A673 (cell line): ENCODE measurements at regions not wholly inside any gene's neighbourhood (a gene's known extent, or its start where the extent isn't known, plus 50 kb on each side); places are given as distances from the start of the nearest gene placed in this dataset.

Source experiments
- BruUV-seq: library from RNA; stranded (reverse); fragments of 400-500 nt; replicated peaks from 2 replicates; lab custom pipeline; 2021; lab: Mats Ljungman, UMichigan
- CTCF ChIA-PET: fragments of 300-600 bp; sonication (Branson Sonifier 250); formaldehyde crosslinking; loops from one replicate; lab custom pipeline; 2022; ENCODE audit warnings: antibody characterized with exemption; lab: Charles Lee
- POLR2A ChIA-PET: fragments of 300-600 bp; sonication (Branson Sonifier 250); formaldehyde crosslinking; loops from one replicate; lab custom pipeline; 2022; ENCODE audit warnings: antibody characterized with exemption; ENCODE audit not compliant: low non-redundant PET; lab: Charles Lee
- DNase-seq: peaks from one replicate; pipeline ENCODE4 v3.0.0-alpha.2; 2015; ENCODE audit warnings: low spot score
- H3K27ac ChIP-seq: fragments of 200-600 bp; sonication (generic); 2 replicates; pipeline ENCODE4 v1.5.1; 2016; ENCODE audit warnings: mixed run types, low read depth, mild to moderate bottlenecking, mixed read lengths, antibody characterized with exemption, low read length; ENCODE audit not compliant: poor library complexity, severe bottlenecking
- H3K27me3 ChIP-seq: fragments of 200-600 bp; sonication (generic); replicated peaks from 2 replicates; pipeline ENCODE4 v1.6.1; 2017; ENCODE audit warnings: mixed run types, low read depth, mild to moderate bottlenecking, mixed read lengths, antibody characterized with exemption, low read length; ENCODE audit not compliant: insufficient read depth, poor library complexity
- H3K36me3 ChIP-seq: fragments of 200-600 bp; sonication (generic); 2 replicates; pipeline ENCODE4 v1.6.1; 2016; ENCODE audit warnings: mixed run types, mild to moderate bottlenecking, mixed read lengths, antibody characterized with exemption, low read length; ENCODE audit not compliant: insufficient read depth, poor library complexity, severe bottlenecking
- H3K4me1 ChIP-seq: fragments of 200-600 bp; sonication (generic); 2 replicates; pipeline ENCODE4 v1.6.1; 2017; ENCODE audit warnings: mixed run types, mild to moderate bottlenecking, mixed read lengths, antibody characterized with exemption, low read length; ENCODE audit not compliant: insufficient read depth, poor library complexity, severe bottlenecking
- H3K4me3 ChIP-seq: fragments of 200-600 bp; sonication (generic); 2 replicates; pipeline ENCODE4 v1.5.1; 2016; ENCODE audit warnings: low read depth, mixed run types, mild to moderate bottlenecking, mixed read lengths, low read length; ENCODE audit not compliant: poor library complexity, severe bottlenecking
- H3K9me3 ChIP-seq: fragments of 200-600 bp; sonication (generic); 2 replicates; pipeline ENCODE4 v1.6.1; 2016; ENCODE audit warnings: mixed run types, low read depth, mild to moderate bottlenecking, mixed read lengths, antibody characterized with exemption, low read length; ENCODE audit not compliant: poor library complexity, severe bottlenecking
- EZH2 ChIP-seq: fragments of 200-600 bp; sonication (generic); IDR thresholded peaks from 2 replicates; pipeline ENCODE4 v1.6.1; 2017; ENCODE audit warnings: borderline replicate concordance, low read depth, mild to moderate bottlenecking, mixed read lengths, antibody characterized with exemption, low read length; ENCODE audit not compliant: poor library complexity, severe bottlenecking
- intact Hi-C: fragments of 100-400 bp; cut with micrococcal nuclease; formaldehyde crosslinking; loops from one replicate; pipeline ENCODE4 v1.10.0; 2022; ENCODE audit not compliant: unreplicated experiment
- TF ChIP-seq, protein P1 (sequence below): fragments of 300-800, 200-600 bp; sonication (generic); conservative IDR thresholded peaks from 2 replicates; pipeline ENCODE4 v1.5.1; 2017; ENCODE audit warnings: low read depth, mild to moderate bottlenecking, antibody characterized with exemption, low read length, moderate library complexity, mixed read lengths

DNA sequence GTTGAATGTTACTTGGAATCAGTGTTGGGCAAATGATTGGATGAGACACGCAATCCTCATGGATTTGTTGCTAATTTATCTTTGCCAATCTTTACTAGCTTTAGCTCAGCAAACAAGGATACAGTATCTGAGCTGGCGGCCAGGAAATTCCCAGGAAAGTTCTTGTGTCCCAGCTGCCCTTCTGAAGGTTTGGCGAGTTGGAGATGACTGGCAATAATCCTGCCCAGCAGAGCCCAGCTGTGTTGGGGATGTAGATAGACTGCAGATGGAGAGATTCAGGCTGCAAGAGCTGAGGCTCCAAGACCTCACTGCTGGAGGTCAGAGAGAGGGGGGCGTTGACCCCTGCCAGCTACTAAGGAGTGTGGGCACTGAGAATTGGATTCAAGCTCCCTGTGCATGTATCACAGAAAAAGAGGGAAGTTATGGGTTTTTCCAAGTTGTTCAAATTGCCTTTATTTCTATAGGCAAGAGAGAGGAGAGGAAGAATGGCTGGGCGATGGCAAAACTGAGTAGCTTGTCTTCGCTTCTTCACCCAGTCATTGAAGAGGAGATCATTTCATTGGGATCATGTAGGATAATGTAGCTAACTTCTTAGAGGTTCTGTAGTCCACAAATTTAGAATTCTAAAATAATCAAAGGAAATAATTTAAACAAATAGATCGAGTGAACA is 506.8 kb upstream of the LRATD1 start:
- BruUV-seq: no TSS peak
- Histone ChIP-seq H3K4me1 (no peaks in the 10 kb centered on the region), H3K36me3 (no peaks in the 10 kb centered on the region), H3K27me3 (peaks cover 5% of the 10 kb centered on the region), H3K27ac (no peak overlapping the region), H3K4me3 (no peak overlapping the region), H3K9me3 (no peaks in the 10 kb centered on the region)
- TF ChIP-seq, protein P1, sequence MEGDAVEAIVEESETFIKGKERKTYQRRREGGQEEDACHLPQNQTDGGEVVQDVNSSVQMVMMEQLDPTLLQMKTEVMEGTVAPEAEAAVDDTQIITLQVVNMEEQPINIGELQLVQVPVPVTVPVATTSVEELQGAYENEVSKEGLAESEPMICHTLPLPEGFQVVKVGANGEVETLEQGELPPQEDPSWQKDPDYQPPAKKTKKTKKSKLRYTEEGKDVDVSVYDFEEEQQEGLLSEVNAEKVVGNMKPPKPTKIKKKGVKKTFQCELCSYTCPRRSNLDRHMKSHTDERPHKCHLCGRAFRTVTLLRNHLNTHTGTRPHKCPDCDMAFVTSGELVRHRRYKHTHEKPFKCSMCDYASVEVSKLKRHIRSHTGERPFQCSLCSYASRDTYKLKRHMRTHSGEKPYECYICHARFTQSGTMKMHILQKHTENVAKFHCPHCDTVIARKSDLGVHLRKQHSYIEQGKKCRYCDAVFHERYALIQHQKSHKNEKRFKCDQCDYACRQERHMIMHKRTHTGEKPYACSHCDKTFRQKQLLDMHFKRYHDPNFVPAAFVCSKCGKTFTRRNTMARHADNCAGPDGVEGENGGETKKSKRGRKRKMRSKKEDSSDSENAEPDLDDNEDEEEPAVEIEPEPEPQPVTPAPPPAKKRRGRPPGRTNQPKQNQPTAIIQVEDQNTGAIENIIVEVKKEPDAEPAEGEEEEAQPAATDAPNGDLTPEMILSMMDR: no peak
- no peak for TF ChIP-seq EZH2
- ChIA-PET CTCF (no interaction called here), POLR2A (no interaction called here)
- no peak for DNase-seq
- intact Hi-C loops: no loop called here

DNA sequence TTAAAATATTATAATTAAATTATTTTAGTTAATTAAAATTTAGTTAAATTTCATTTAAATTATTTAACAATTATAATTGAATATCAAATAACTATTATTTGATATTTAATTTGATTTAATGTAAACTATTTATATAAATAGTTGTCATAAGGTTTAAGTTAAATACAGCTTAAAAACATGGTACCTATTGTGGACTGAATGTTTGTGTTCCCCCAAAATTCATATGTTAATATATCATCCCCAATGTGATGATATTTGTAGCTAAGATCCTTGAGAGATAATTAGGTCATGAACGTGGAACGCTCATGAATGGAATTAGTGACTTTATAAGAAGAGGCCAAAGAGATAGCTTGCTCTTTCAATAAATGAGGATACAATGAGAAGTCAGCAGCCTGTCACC is 505.7 kb upstream of the LRATD1 start:
- no TSS peak for BruUV-seq
- intact Hi-C loops: no loop called here
- Histone ChIP-seq H3K4me3 (no peak overlapping the region), H3K27ac (no peak overlapping the region), H3K27me3 (no peaks in the 10 kb centered on the region), H3K4me1 (no peaks in the 10 kb centered on the region), H3K9me3 (no peaks in the 10 kb centered on the region), H3K36me3 (no peaks in the 10 kb centered on the region)
- POLR2A ChIA-PET: no interaction called here
- no peak for DNase-seq
- CTCF ChIA-PET: no interaction called here
- no peak for TF ChIP-seq EZH2

DNA sequence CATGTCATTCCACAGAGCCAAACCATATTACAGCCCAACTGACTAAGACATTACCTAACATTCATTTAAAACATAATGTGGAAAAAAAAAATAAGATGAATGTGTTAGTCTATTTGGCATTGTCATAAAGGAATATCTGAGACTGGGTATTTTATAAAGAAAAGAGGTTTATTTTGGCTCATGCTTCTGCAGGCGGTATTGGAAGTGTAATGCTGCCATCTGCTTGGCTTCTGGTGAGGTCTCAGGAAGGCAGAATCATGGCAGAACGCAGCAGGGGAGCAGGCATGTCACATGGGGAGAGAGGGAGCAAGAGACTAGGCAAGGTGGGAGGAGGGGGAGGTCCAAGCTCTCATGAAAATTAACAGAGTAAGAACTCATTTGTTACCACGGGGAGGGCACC is 504.8 kb upstream of the LRATD1 start:
- Histone ChIP-seq H3K9me3 (no peaks in the 10 kb centered on the region), H3K4me1 (no peaks in the 10 kb centered on the region), H3K27ac (no peak overlapping the region), H3K27me3 (no peaks in the 10 kb centered on the region), H3K4me3 (no peak overlapping the region), H3K36me3 (no peaks in the 10 kb centered on the region)
- TF ChIP-seq EZH2: no peak
- TF ChIP-seq, protein P1: no peak
- no peak for DNase-seq
- intact Hi-C loops: no loop called here
- no TSS peak for BruUV-seq
- ChIA-PET CTCF (no interaction called here), POLR2A (no interaction called here)

DNA sequence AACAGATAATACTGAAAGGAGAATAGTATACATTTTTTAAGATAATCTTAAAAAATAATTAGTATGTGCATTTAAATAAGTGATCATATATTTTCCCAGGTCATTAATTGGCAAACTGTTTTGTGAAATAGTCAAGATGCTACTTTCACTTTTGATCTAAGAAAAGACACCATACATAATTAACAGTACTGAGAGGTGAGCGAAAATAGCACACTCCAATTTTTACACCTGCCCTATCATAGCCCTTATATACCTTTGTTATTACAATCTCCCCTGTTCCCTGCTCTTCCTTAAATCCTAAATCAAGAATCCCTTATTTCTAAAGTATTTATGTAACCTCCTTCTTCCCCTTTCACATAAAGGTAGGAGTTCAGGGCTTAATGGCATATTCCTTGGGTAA is 500.1 kb upstream of the LRATD1 start:
- ChIA-PET POLR2A (no interaction called here), CTCF (no interaction called here)
- no peak for TF ChIP-seq EZH2
- TF ChIP-seq, protein P1: no peak
- H3K4me1 ChIP-seq: no peaks in the 10 kb centered on the region
- no TSS peak for BruUV-seq
- no peaks in the 10 kb centered on the region for H3K9me3 ChIP-seq
- H3K27me3 ChIP-seq: no peaks in the 10 kb centered on the region
- H3K36me3 ChIP-seq: no peaks in the 10 kb centered on the region
- intact Hi-C loops: no loop called here
- no peak overlapping the region for H3K27ac ChIP-seq
- H3K4me3 ChIP-seq: no peak overlapping the region
- DNase-seq: no peak
